Neutrophil (primary cell): ENCODE measurements at regions not wholly inside any gene's neighbourhood (a gene's known extent, or its start where the extent isn't known, plus 50 kb on each side); places are given as distances from the start of the nearest gene placed in this dataset.

ENCODE experiments used
- H3K27ac ChIP-seq: fragments of 200-600 bp; sonication (generic); 2 replicates; pipeline ENCODE4 v1.5.1; 2016; ENCODE audit warnings: mild to moderate bottlenecking, moderate library complexity
- H3K27me3 ChIP-seq: fragments of 200-600 bp; sonication (generic); 2 replicates; pipeline ENCODE4 v1.6.0; 2016; ENCODE audit warnings: mild to moderate bottlenecking
- H3K36me3 ChIP-seq: fragments of 200-600 bp; sonication (generic); 2 replicates; pipeline ENCODE4 v1.5.1; 2017
- H3K4me1 ChIP-seq, 2 experiments: fragments of 200-600 bp in 1 of 2; sonication (generic) in 1 of 2; 1 replicate in 1 of 2; 2 replicates in 1 of 2; pipeline versions ENCODE4 v1.5.1 to v1.6.1; 2013 to 2016; ENCODE audit warnings: low read depth in 1 of 2, low read length in 1 of 2, mild to moderate bottlenecking in 1 of 2, moderate library complexity in 1 of 2; ENCODE audit not compliant: control insufficient read depth in 1 of 2, insufficient read depth in 1 of 2
- H3K4me3 ChIP-seq, 2 experiments: fragments of 200-600 bp in 1 of 2; sonication (generic) in 1 of 2; 1 replicate in 1 of 2; 2 replicates in 1 of 2; pipeline ENCODE4 v1.5.1; 2013 to 2016; ENCODE audit warnings: low read depth in 1 of 2, low read length in 1 of 2, mild to moderate bottlenecking in 1 of 2, moderate library complexity in 1 of 2
- H3K9me3 ChIP-seq: fragments of 200-600 bp; sonication (generic); 2 replicates; pipeline ENCODE4 v1.5.1; 2016
- CTCF ChIP-seq: fragments of 200-600 bp; sonication (generic); IDR thresholded peaks from 2 replicates; pipeline ENCODE4 v1.5.1; 2016; ENCODE audit warnings: antibody characterized with exemption

GRCh38 chr12:93002293-93003054, 73.4 kb upstream of the EEA1 start:
- no peak for TF ChIP-seq CTCF
- Histone ChIP-seq H3K36me3 (no peaks in the 10 kb centered on the region), H3K27me3 (no peaks in the 10 kb centered on the region), H3K4me1 (no peaks in the 10 kb centered on the region), H3K9me3 (no peaks in the 10 kb centered on the region), H3K27ac (no peak overlapping the region), H3K4me3 (no peak overlapping the region)

- Histone ChIP-seq H3K27me3 (no peaks in the 10 kb centered on the region), H3K36me3 (no peaks in the 10 kb centered on the region), H3K4me1 (no peaks in the 10 kb centered on the region), H3K27ac (no peak overlapping the region), H3K9me3 (no peaks in the 10 kb centered on the region), H3K4me3 (no peak overlapping the region)
- TF ChIP-seq CTCF = no peak
Observed at GRCh38 chr12:93003531-93004239, 74.6 kb upstream of the EEA1 start.

- Histone ChIP-seq H3K27me3 (no peaks in the 10 kb centered on the region), H3K36me3 (no peaks in the 10 kb centered on the region), H3K9me3 (no peaks in the 10 kb centered on the region), H3K4me1 (no peaks in the 10 kb centered on the region), H3K27ac (no peak overlapping the region), H3K4me3 (no peak overlapping the region)
- no peak for TF ChIP-seq CTCF
Observed at GRCh38 chr12:93005928-93006392, 76.9 kb upstream of the EEA1 start.

GRCh38 chr12:93006471-93007208, 77.5 kb upstream of the EEA1 start:
- TF ChIP-seq CTCF = no peak
- H3K27ac ChIP-seq = no peak overlapping the region
- H3K9me3 ChIP-seq = no peaks in the 10 kb centered on the region
- no peaks in the 10 kb centered on the region for H3K36me3 ChIP-seq
- H3K27me3 ChIP-seq = no peaks in the 10 kb centered on the region
- no peaks in the 10 kb centered on the region for H3K4me1 ChIP-seq
- H3K4me3 ChIP-seq = no peak overlapping the region

GRCh38 chr12:93007544-93007943, 78.4 kb upstream of the EEA1 start:
- no peak for TF ChIP-seq CTCF
- no peaks in the 10 kb centered on the region for H3K36me3 ChIP-seq
- H3K4me1 ChIP-seq = no peaks in the 10 kb centered on the region
- H3K9me3 ChIP-seq = no peaks in the 10 kb centered on the region
- no peak overlapping the region for H3K4me3 ChIP-seq
- H3K27ac ChIP-seq = no peak overlapping the region
- H3K27me3 ChIP-seq = no peaks in the 10 kb centered on the region
